GM08714 (cell line): ENCODE measurements at regions not wholly inside any gene's neighbourhood (a gene's known extent, or its start where the extent isn't known, plus 50 kb on each side); places are given as distances from the start of the nearest gene placed in this dataset.

Experiments
- H3K4me3 ChIP-seq: fragments of 200-500 bp; sonication (Bioruptor generic); 2 replicates; pipeline ENCODE4 v1.5.1; 2014; ENCODE audit warnings: mild to moderate bottlenecking, low read length, inconsistent platforms
- ZNF274 ChIP-seq: IDR thresholded peaks from 2 replicates; pipeline ENCODE4 v1.6.1; 2012; ENCODE audit warnings: mild to moderate bottlenecking, low read depth, low read length

GRCh38 chr4:181967401-181967800, 275.8 kb upstream of the TENM3 start:
- no peak for TF ChIP-seq ZNF274
- no peak overlapping the region for H3K4me3 ChIP-seq

DNA sequence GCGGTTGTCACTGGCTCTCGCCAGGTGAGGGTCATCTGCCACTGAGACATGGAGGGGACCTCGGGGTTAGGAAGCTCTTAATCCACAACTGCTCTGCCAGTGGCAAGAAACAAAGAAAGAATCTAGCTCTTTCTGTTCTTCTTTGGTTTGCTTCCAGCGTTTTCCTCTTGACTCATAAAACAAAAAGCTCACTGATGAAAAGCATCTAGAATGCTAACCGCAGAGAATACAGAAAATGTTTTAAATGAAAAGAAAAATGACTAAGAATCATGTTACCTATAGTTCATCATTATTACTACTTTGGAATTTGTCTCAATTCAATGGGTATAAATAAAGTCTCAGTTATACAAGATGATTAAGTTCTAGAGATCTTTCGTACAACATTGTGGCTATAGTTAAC, 274.8 kb upstream of the TENM3 start:
- TF ChIP-seq ZNF274 = no peak
- H3K4me3 ChIP-seq = no peak overlapping the region

DNA sequence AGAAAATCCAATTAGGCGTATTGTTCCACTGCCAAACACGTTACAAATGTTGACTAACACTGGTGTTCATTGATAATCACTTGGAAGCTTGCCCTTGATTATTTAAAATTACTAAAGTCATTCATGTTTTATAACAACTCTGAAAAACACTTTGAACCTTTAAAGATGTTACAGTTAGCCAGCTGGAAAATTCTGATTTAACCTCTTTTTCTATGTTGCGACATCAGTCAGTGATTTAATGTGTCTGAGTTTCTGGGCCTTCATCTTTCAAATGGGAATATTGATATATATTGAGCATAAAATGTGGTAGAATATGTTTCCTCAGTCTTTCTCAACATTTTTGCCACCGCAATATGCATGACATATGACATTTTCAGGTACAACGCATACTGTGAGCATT, 274.1 kb upstream of the TENM3 start:
- no peak for TF ChIP-seq ZNF274
- H3K4me3 ChIP-seq = no peak overlapping the region

GRCh38 chr4:181970366-181970765, 272.8 kb upstream of the TENM3 start:
- no peak for TF ChIP-seq ZNF274
- no peak overlapping the region for H3K4me3 ChIP-seq

DNA sequence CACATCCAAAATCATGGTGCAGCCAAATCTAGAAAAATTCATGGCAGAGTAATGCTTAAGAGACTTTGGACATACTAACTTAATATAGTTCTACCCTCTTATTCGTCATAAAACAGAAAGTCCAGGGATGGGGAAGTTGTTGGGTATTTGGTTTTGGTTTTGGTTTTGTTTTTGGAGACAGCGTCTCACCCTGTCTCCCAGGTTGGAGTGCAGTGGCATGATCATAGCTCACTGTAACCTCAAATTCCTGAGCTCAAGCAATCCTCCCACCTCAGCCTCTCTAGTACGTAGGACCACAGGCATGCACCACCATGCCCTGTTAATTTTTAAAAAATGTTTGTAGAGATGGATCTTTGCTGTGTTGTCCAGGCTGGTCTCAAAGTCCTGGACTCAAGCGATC, 271.8 kb upstream of the TENM3 start:
- no peak overlapping the region for H3K4me3 ChIP-seq

DNA sequence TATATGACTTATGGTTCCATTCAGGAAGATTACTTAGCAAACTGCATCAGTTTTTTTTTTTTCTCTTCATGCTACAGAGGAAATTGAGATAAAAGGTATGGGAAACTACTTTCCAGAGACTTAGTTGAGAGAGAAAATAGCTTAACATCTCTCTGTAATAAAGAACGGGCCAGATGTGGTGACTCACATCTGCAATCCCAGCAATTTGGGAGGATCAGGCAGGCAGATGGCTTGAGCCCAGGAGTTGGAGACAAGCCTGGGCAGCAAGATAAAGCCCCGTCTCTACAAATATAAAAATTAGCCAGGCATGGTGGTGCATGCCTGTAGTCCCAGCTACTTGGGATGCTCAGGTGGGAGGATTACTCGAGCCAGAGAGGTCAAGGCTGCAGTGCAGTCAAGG, 271.2 kb upstream of the TENM3 start:
- H3K4me3 ChIP-seq = no peak overlapping the region
- no peak for TF ChIP-seq ZNF274

More for the DNA sequence above, 271.8 kb upstream of the TENM3 start:
- TF ChIP-seq ZNF274 = no peak

GRCh38 chr4:181976764-181977163, 266.4 kb upstream of the TENM3 start:
- no peak overlapping the region for H3K4me3 ChIP-seq
- TF ChIP-seq ZNF274 = no peak

DNA sequence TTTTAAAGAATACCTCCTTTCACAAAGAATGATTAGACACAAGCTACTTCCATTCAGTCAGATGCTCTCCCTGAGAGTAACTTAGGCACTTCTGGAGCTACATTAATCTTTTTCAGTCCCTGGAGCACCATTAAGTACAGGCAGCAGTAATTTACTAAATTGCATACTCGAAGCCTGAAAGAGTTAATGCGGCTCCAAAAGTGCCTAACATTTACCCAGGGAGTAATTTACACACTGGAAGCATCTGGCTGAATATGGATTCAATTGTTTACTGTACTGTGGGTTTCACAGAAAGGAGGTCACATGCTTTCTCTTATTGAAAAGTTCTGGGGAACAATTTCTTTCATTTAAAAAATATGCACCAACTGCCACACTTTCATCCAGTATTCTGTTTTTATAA, 260.8 kb upstream of the TENM3 start:
- H3K4me3 ChIP-seq = no peak overlapping the region
- no peak for TF ChIP-seq ZNF274

- H3K4me3 ChIP-seq = no peak overlapping the region
- TF ChIP-seq ZNF274 = no peak
These were observed 260.3 kb upstream of the TENM3 start for GRCh38 chr4:181982856-181983255.

DNA sequence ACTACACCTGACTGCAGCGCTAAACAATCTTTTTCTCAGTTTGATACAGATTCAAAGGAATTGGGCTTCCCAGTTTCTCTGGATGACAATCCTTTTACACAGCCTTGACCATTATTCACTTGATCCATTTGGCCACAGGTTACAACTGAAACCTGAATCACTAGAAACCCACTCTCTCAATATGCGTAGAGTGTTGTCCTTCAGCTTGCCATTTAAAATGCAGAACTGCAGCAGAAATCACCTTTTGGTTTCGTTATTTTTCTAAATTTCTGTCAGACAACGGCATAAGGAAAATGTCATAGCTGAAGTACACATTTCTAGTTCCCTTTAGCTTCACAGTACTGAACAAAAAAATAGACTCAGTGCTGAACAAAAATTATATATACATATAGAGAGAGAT, 255.8 kb upstream of the TENM3 start:
- no peak for TF ChIP-seq ZNF274
- H3K4me3 ChIP-seq = no peak overlapping the region

GRCh38 chr4:181989071-181989470, 254.1 kb upstream of the TENM3 start:
- H3K4me3 ChIP-seq = no peak overlapping the region
- no peak for TF ChIP-seq ZNF274

DNA sequence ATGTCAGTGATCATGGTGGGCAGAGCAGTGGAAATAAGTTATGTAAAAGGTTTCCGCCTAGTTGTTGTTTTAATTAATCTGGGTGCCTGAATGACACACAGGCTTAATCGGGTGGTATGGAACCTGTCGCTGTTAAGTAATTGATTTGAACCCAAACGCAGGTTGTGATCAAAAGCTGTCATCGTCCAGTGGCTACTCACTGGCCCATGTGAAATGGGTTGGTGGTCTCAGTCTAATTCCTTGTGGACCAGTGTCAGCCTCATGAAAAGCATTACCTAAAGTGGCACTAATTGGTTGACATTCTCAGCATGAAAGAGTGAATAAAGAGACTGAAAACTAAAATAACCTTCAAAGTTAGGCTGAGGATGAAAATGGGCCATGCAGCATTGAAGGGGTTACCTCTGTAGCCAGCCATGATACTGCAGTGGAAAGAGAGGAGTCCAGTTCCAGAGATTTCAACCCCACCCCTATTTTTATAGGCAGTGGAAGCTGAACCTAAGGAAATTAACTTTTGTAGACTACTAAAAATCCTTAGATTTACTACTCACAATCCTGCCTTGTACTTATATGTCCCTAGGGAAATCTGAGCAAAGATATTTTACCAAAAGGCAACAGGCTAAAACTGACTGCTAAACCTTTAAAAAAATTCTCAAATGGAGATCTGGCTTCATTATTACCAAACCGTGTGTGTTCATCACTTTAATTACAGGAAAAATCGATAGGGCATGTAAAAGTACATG, 251.7 kb upstream of the TENM3 start:
- no peak overlapping the region for H3K4me3 ChIP-seq
- no peak for TF ChIP-seq ZNF274

- TF ChIP-seq ZNF274 = no peak
- H3K4me3 ChIP-seq = no peak overlapping the region
These were observed 244.6 kb upstream of the TENM3 start for GRCh38 chr4:181998398-181999295.

DNA sequence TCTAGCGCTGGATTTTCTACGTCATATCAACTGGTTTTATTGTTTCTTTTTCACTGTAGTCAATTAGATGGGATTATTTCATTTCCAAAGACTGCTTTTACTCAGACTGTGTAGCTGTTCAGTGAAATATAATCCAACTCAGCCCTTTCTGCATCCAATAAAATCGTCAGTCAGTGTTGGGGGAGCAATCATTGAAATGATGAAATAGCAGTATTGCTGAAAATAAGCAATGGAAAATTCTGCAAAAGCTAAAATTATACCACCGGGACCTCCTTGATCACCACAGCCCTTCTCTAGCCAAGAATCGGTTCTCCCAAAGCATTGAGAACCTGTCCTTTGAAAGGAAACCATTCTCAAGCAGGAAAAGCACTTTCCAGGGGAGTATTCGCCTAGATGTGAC, 243.1 kb upstream of the TENM3 start:
- H3K4me3 ChIP-seq = no peak overlapping the region
- no peak for TF ChIP-seq ZNF274

GRCh38 chr4:182010876-182011275, 232.3 kb upstream of the TENM3 start:
- no peak for TF ChIP-seq ZNF274
- H3K4me3 ChIP-seq = no peak overlapping the region
